Transverse colon (tissue), 4 donors: ENCODE measurements at regions not wholly inside any gene's neighbourhood (a gene's known extent, or its start where the extent isn't known, plus 50 kb on each side); places are given as distances from the start of the nearest gene placed in this dataset.
"Not testable (repeated sequence)": the region's sequence is repeated elsewhere in the genome, so short reads cannot be mapped to it uniquely, and the experiment has no call there.

Source experiments
- DNase-seq: peaks from one replicate; pipeline ENCODE4 v3.0.0-alpha.2; 2019
- H3K27ac ChIP-seq, 4 donors: fragments of 200-600 bp; sonication (generic); 2 replicates each; pipeline ENCODE4 v1.5.1; 2016 to 2018; ENCODE audit warnings: inconsistent platforms in 4 of 4
- H3K27me3 ChIP-seq: fragments of 200-600 bp; sonication (generic); 2 replicates; pipeline ENCODE4 v1.5.1; 2017; ENCODE audit warnings: inconsistent platforms
- H3K36me3 ChIP-seq, 4 donors: fragments of 200-600 bp; sonication (generic); 2 replicates each; pipeline ENCODE4 v1.5.1; 2017 to 2019; ENCODE audit warnings: inconsistent platforms in 4 of 4
- H3K4me1 ChIP-seq, 4 donors: fragments of 200-600 bp; sonication (generic); 2 replicates each; pipeline ENCODE4 v1.5.1; 2017 to 2020; ENCODE audit warnings: inconsistent platforms in 4 of 4
- H3K4me3 ChIP-seq, 4 donors: fragments of 200-600 bp; sonication (generic); 1 replicate in 1 of 4; 2 replicates in 3 of 4; pipeline versions ENCODE4 v1.5.1 to v1.6.1; 2017 to 2019; ENCODE audit warnings: inconsistent platforms in 4 of 4
- H3K9me3 ChIP-seq, 2 donors: fragments of 200-600 bp; sonication (generic); 2 replicates each; pipeline ENCODE4 v1.5.1; 2017 to 2019; ENCODE audit warnings: inconsistent platforms in 2 of 2
- CTCF ChIP-seq, 5 experiments: fragments of 200-600 bp in 3 of 5; fragments of 450-650 bp in 2 of 5; sonication (generic) in 3 of 5; IDR thresholded peaks; 1 replicate in 2 of 5; 2 replicates in 3 of 5; pipeline ENCODE4 v1.5.1; 2016 to 2017; ENCODE audit warnings: antibody characterized with exemption in 5 of 5, inconsistent platforms in 3 of 5, mild to moderate bottlenecking in 2 of 5, moderate library complexity in 1 of 5
- WGBS, 2 donors: methylation state at CpG; one replicate each; pipeline ENCODE4 v1.1.5; 2018; ENCODE audit warnings: low coverage in 1 of 2; 5-methylcytosine and 5-hydroxymethylcytosine counted together
- in situ Hi-C, 4 donors: fragments of 200-750 bp; cut with MboI; loops; one replicate each; pipeline versions ENCODE4 v1.15.0 to v1.15.1; 2017; ENCODE audit warnings: low sequenced_read_pairs in 3 of 4, low pct_ligation_motif_present in 1 of 4, low pct_unique_long_range_greater_than_20kb in 1 of 4
- intact Hi-C: fragments of 100-400 bp; cut with DNase I; formaldehyde crosslinking; loops from one replicate; pipeline ENCODE4 v1.15.1; 2023; ENCODE audit warnings: low total_unique reads

GRCh38 chrY:3368459-3368858, 210.4 kb upstream of the TGIF2LY start:
- H3K4me1 ChIP-seq, intact Hi-C loops, DNase-seq, H3K27me3 ChIP-seq, H3K9me3 ChIP-seq, H3K4me3 ChIP-seq, H3K36me3 ChIP-seq, H3K27ac ChIP-seq, in situ Hi-C loops: not testable (repeated sequence)
- 20% methylated on average over 1 of the region's 1 CpG; no CpG with 5 or more reads in 1 of the 2 donors for WGBS, 2 donors

- intact Hi-C loops, H3K4me3 ChIP-seq, H3K4me1 ChIP-seq, in situ Hi-C loops, H3K27me3 ChIP-seq, H3K36me3 ChIP-seq, H3K27ac ChIP-seq, H3K9me3 ChIP-seq, DNase-seq: not testable (repeated sequence)
- no CpG with 5 or more reads among the region's 5 CpGs for WGBS, 2 donors
Measured at GRCh38 chrY:3391508-3391907, 187.4 kb upstream of the TGIF2LY start.

GRCh38 chrY:3404241-3404640, 174.6 kb upstream of the TGIF2LY start:
- H3K4me1 ChIP-seq, DNase-seq, intact Hi-C loops, H3K27me3 ChIP-seq, H3K4me3 ChIP-seq, H3K36me3 ChIP-seq, H3K9me3 ChIP-seq, in situ Hi-C loops, H3K27ac ChIP-seq: not testable (repeated sequence)
- no CpG with 5 or more reads among the region's 3 CpGs for WGBS, 2 donors

GRCh38 chrY:3405585-3405984, 173.3 kb upstream of the TGIF2LY start:
- WGBS, 2 donors, result 0% methylated on average over 1 of the region's 2 CpGs; no CpG with 5 or more reads in 1 of the 2 donors
- intact Hi-C loops, in situ Hi-C loops, H3K27me3 ChIP-seq, H3K27ac ChIP-seq, H3K4me1 ChIP-seq, DNase-seq, H3K9me3 ChIP-seq, H3K36me3 ChIP-seq, H3K4me3 ChIP-seq: not testable (repeated sequence)
- TF ChIP-seq CTCF (IDR thresholded peaks at IDR 0.05), result peak in 3 of 5 experiments; percentile 24 to 51 (median 49)

GRCh38 chrY:3406896-3407452, 171.9 kb upstream of the TGIF2LY start:
- H3K9me3 ChIP-seq, in situ Hi-C loops, H3K4me3 ChIP-seq, H3K4me1 ChIP-seq, H3K36me3 ChIP-seq, H3K27ac ChIP-seq, H3K27me3 ChIP-seq, intact Hi-C loops, DNase-seq: not testable (repeated sequence)
- TF ChIP-seq CTCF (IDR thresholded peaks at IDR 0.05), result peak in 1 of 5 experiments; percentile 6
- WGBS, 2 donors, result 50% methylated on average over 1 of the region's 3 CpGs; no CpG with 5 or more reads in 1 of the 2 donors

GRCh38 chrY:3410322-3410892, 168.5 kb upstream of the TGIF2LY start:
- DNase-seq, H3K36me3 ChIP-seq, H3K27me3 ChIP-seq, H3K27ac ChIP-seq, H3K4me3 ChIP-seq, in situ Hi-C loops, H3K9me3 ChIP-seq, H3K4me1 ChIP-seq, intact Hi-C loops: not testable (repeated sequence)
- WGBS, 2 donors, result 80% methylated on average over 1 of the region's 8 CpGs; no CpG with 5 or more reads in 1 of the 2 donors
